DMS53 treated with DMSO at 0.1 percent for 48 hours (cell line): ENCODE measurements at regions not wholly inside any gene's neighbourhood (a gene's known extent, or its start where the extent isn't known, plus 50 kb on each side); places are given as distances from the start of the nearest gene placed in this dataset.
"Not testable (repeated sequence)": the region's sequence is repeated elsewhere in the genome, so short reads cannot be mapped to it uniquely, and the experiment has no call there.

Experiments
- DNase-seq: peaks from one replicate; lab custom pipeline; 2025; ENCODE audit not compliant: unreplicated experiment; lab: John Stamatoyannopoulos, UW

DNA sequence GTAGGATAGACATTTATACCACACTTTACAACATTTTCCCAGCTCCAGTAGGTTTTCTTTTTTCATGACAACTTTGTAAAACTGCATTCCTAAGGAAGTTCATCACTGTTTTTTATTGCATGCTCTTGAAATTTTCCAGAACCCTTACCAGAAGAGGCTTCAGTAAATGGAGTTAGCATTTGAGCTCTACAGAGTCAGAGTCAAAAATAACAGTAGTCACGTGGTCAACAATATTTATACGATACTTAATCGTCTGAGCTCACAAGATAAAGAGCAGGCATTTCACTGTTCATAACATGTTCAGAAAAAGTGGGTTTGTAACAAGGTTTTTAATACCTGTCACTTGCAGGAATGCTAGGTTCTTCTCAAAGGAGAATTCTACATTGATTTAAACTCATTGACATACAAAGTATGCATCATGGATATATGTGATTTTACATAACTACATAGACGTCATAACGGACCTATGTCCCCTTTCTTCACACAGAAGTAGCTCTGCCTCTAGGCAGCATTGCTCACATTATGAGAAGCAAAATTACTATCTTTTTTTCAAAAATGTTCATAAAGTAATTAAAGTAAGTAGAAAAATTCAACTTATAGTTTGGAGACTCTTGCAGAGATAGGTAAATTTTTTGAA is 187.0 kb upstream of the COL3A1 start:
- no peak for DNase-seq

DNA sequence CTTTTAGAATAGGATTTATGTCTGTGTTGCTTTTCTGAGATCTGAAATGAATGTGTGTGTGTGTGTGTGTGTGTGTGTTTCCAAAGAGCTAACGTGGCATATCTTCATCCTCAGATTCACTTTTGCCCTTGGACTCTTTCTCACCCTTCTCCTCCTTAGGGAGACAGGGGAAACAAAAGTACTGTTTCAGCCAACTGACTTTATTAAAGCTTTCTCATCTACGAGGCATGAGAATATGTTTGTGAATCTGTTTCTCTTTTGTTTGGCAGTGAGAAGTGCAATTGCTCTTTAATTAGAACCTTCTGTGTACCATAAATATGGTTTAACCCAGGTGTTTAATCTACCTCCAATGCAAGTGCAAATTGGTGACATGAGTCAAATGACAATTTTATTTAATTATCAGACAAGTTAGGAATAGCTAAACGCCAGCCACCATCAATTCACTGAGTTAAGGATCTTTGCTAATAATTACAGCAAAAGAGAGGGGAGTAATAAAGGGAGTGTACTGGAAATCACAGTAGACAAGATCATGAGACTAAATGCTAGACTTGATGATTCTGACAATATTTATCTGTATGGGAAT is 186.4 kb upstream of the COL3A1 start:
- DNase-seq, result no peak

DNA sequence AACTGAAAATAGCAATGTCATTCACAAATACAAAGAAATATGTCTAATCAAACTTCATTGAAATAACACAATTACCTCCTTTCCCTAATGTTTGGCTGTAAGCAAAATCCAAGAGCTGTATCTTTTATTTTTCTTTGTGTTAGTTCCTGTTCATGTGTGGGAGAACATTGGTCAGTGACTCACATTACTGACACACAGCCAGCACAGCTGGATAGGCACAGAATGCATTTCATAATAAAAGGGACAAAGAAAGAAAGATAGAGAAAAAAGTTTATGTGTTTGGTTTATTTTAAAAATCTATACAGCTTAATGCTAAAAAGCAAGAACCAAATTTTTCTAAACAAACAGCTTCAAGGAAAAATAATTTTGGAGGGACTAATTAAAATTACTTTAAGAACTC is 185.6 kb upstream of the COL3A1 start:
- DNase-seq, result peak; percentile 33

DNA sequence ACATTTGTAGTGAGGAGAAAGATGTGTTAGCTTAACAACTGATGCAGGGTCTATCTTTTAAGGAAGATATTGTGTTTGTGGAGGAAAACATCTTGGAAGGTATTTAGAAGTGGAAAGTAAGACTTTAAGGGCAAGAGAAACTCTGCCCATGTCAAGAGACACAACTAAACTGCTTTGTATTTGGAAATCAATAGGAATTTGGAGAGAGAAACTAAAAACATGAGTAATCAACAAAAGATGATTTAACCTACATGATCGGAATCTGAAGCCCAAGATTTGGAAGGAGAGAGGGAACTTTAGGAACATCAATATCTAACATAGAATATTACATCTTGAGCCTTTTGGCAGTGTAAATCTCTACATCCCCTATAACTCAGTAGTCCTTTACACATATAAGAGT is 184.2 kb upstream of the COL3A1 start:
- DNase-seq, result no peak

DNA sequence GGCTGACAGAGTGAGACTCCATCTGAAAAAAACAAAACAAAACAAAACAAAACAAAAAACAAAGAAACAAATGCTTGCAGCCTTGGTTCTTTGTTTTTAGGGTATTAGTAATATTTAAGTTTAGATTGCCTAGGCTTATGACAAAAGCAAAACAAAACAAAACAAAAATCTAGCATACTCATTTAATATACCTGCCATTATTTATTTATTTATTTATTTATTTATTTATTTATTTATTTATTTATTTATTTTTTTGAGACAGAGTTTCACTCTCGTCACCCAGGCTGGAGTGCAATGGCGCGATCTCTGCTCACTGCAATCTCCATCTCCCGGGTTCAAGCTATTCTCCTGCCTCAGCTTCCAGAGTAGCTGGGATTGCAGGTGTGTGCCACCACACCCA is 179.7 kb upstream of the COL3A1 start:
- not testable (repeated sequence) for DNase-seq

DNA sequence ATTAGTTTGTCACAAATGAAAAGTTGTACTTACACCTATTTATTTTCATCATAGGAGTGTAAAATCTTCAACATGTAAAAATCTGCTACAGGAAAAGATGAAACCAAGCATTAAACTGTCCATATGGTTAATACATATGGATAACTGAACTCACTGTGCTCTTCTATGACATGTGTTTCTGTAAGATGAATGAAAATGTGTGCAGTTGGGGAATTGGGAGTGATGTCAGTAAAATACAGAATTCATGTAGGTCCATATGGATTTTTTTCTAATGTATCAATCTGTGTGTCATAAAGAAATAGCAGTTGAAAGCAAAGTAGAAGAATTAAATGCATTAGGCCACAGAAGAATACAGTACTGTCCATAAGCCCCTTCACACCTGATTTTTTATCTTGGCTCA is 178.4 kb upstream of the COL3A1 start:
- no peak for DNase-seq

DNA sequence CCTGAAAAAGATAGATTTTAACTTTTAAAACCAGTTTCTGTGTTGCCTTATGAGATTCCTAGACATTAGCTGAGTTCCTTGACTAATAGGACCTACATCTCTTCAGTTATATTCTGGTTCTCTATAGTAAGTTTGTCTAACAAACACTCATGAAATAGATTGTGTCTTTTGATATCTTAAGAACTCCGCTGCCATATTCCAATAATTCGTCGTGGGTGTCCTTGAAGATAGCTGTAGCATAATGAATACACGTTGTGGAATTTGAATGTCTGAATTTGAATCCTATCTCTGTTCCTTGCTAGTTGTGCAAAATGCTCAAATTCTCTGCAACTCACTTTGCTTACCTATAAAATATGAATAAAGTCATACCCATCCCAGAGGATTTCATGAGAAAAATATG is 176.8 kb upstream of the COL3A1 start:
- no peak for DNase-seq

DNA sequence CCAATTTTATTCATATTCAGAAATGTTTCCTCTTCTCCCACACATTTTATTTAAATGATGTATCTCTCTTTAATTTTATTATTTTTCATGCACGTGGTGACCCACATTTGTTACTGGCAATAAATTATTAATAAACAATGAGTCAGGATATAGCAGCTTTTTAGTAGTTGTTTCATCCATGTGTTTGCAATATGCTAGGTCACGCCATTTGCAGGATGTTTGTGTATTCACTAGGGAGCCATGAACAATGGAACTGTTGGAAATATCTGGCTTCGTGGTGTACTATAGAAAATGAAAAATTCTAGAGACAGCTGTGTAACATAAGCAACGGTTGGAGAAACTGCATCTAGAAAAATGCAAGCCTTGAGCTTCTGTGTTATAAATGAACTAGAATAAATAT is 176.0 kb upstream of the COL3A1 start:
- no peak for DNase-seq

DNA sequence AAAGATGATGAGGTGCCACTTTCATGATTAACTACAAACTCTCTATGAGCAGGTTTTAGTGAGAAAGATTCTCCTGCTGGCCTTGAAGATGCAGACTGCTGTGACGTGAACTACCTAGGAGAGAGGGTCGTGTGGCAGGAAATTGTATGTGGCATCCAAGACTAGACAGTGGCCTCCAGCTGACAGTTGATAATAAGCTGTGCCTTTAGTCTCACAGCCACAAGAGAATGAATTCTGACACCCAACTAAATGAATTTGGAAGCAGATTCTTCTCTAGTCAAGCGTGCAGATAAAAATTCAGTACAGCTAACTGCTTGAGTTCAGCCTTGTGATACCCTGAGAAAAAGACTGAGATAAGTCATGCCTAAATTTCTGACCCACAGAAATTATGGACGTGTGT is 169.0 kb upstream of the COL3A1 start:
- DNase-seq, result no peak

DNA sequence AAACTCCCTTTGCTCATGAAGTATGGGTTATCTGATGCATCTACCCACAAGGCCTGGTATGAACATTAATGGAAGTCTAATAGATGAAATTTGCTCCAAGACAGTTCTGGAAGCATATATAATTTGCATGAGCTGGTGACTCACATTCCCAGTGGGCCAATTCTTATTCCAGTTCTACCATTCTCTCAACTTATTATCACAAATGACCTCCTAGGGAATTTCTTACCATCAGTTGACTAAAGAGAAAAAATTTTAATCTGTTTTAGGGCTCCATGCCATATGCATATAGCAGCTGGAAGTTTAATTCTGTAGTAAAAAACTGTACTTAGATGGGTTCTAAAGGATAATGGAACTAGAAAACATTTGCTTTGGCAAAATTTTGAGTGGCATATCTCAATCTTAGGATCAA is 165.2 kb upstream of the COL3A1 start:
- DNase-seq, result no peak

DNA sequence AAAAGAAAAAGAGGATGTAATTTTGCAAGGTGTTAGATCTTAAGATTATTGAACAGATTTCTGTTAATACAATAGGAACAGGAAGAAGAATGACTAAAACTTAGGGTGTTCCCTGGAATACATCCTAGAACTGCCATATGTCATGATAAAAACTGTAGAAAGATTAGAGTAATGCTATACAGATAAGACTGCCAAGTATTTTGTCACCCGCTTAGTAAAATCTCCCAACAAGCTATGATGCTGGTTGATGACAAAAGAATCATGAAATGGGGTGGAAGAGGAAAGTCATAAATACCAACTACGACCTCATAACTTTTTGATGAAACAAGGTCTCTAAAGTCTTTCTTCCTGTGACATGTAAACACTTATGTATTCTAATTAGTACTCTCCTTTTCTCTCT is 163.6 kb upstream of the COL3A1 start:
- DNase-seq, result no peak

DNA sequence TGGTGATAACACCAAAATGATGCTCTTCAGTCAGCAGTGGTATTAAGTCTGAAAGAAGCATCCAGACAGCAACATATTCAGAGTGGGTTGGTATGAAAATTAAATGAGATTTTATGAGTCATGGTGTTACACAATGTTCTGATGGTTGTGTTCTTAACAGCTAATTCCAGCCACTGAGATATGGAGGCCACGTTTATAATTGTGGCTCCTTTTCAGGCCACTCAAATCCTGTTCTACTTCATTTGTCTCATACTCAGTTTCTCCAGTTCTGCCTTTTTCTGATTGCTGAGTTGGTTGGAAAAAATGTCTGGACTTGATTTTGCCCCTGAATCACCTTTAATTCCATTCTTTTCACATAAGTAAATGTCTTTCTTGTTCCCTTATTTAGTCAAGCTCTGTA is 162.7 kb upstream of the COL3A1 start:
- DNase-seq, result no peak

DNA sequence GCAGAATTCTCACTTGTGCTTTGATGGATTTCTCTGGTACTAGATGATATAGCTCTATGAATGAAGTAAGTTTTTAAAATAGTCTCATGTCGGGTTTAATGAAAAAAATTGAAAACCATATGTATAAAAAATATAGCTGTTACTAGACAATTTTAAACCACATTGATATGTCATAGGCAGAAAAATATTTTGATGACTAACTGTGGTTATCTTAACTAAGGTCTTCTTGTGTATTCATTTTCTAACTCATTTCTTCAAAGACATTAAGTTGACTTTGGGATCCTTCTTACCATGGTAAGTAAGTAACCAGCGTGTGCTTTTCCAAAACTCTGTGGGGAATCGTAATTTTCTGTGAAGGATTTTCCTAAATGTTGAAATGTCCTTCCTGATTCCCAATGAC is 160.9 kb upstream of the COL3A1 start:
- no peak for DNase-seq

DNA sequence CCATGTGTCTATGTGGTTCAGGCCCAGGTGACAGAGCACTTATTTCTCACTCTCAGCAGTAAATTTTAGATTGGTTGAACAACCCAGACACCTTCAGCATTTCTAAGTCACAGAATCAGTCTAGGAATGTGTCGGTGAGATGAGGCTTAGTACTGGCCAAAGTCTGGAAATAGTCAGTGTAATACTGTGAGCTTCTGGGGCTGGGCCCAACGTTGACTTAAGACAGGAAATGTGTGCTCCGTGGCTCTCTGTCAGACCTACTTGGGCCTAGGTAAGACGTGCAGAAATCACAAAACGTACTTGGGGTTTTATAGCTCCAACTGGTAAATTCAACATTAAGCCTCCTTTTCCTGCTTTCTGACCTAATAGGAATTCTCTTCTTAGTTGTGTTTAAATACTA is 160.3 kb upstream of the COL3A1 start:
- DNase-seq, result no peak

DNA sequence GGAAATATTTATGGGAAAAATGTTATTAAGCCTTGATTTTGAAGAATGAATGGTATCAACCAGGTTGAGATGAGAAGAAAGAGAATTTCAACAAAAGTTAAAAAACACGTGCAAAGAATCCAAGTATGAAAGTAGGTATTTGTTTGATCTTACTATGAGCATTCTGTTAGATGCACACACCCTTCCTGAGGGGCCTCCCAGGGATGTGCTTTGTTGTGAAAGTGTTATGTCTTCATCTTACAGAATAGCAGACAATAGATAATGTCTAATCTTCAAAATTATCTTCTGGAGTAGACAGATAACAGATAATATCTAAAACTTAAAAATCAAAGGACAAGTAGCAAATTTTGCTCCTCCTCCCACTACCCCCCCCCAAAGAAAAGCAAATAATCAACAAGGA is 155.2 kb upstream of the COL3A1 start:
- no peak for DNase-seq

DNA sequence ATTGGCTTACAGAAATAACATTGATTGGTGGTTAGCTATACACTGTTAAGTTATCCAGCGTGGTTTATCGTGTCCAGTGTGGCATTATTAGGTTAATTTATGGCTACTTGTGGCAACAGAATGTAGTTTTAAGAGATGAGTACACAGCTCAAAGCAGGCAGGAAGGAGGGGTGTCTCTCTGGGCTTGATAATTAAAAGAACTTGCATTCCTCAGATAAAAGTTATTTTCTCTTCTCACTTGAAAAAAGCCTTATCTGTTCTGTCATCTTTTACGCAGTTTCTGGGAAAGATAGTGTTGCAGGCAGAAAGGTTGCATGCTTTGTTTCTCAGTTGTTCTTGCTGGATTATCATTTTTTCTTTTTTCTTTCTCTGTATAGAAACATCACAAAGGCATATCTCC is 154.4 kb upstream of the COL3A1 start:
- no peak for DNase-seq

DNA sequence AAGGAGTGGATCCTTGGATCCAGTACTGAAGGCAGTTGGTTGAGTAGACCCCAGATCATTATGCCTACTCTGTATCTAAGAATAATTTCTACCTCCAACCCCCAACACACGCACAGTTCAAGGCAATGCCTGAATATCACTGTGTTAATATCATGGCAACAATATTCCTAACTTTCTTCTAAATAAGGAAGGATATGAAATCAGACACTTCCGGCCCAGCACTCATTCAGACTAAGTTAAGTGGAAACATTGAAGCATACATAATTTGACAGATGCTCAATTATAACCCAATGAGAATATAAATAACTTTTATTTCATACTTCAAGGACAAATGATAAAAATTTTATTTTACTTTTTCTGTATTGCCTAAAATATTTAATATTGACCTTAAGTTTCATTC is 153.6 kb upstream of the COL3A1 start:
- no peak for DNase-seq

DNA sequence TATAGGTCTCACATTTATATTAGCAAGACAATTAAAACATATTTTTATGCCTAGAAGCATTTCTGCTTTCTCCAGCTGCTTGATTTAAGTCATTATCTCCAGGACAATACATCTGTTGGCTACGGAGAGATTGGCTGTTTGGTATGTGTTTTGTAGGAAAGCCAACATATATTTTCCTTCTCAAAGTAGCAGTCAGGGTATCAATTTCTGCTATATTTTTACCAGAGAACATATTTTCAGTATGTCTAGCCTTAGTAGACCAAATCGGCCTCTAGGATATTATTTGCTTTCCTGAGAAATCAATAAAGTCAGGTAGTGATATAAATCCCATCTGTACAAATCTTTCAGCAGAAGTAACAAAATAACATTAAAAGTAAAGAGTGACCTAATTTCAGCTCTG is 150.0 kb upstream of the COL3A1 start:
- no peak for DNase-seq

DNA sequence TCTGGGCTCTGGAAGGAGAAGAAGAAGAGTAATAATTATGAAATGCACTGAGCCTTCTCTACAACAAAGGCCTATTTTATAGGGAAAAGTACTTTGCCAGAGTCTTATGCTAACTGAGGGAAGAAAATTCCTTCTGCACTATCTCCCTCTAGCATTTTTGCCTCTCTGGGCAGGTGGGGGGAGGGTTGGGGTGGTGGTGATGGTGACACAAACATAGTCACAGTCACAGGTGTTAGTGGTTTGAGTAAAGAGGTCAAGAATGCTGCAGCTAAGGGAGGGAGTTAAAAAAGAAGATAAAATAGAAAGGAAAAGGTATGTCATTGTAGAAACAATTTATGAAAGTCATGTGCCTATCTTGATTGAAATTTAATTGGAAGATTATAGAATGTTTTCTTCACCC is 140.8 kb upstream of the COL3A1 start:
- no peak for DNase-seq

DNA sequence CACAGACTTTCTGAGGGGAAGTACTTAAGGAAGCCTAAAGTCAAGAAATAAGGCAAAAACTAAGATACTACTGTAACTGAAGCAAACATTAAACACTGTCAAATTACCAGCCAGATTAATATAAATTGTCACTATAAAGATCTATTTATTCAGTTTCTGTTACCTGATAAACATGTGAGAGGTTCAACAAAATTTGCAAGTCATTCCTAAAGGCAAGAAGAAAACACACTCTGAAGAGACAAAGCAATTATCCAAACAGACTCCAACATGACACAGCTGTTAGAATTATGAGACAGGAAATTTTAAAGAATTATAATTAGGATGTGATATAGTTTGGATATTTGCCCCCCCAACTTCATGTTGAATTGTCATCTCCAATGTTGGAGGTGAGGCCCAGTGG is 140.4 kb upstream of the COL3A1 start:
- no peak for DNase-seq

DNA sequence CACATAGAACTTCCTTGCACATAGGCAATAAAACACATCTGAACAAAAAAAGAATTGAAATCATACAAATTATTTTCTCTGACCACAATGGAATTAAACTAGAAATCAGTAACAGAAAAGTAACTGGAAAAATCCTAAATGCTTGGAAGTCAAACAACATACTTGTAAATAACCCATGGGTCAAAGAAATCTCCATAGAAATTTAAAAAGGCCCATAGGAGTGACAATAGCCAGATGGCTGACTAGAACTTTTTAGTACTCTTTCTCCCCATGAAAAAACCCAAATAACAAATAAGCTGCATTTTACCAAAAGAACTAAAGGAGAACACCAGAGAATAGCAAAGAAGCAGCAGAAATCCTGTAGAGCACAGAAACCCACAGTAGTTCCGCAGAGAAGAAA is 139.2 kb upstream of the COL3A1 start:
- no peak for DNase-seq

DNA sequence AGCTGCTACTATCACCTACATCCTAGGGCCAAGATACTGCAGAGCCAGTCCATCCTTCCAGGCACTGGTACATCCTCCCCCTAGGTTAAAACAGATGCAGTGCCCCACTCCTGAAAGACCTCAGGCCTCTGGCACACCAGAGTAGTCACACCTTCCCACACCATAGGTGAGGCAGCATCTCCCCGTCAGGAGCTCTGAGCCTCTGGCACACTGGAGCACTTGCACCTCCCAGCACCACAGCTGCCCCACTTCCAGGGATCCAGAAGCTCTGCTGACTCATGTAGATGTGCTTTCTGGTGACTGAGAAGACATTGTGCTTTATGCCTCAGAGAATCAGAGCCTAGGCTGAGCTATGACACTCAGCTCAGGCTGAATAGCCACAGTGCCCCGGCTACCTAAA is 138.4 kb upstream of the COL3A1 start:
- DNase-seq, result no peak

DNA sequence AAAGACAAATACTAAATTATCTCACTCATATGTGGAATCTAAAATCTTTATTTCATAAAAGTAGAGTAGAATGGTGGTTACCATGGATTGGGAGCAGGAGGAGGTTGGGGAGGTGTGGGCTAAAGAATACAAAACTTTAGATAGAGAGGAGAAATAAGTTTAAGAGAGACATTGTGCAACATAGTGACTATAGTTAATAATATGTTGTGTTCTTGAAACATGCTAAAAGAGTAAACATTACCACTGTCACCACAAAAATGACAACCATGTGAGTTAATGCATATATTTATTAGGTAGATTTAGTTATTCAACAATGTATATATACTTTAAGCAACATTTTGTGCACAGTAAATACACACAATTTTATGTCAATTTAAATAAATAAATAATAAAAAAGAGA is 128.5 kb upstream of the COL3A1 start:
- DNase-seq, result no peak
